Erythroblast (primary cell): ENCODE measurements at regions not wholly inside any gene's neighbourhood (a gene's known extent, or its start where the extent isn't known, plus 50 kb on each side); places are given as distances from the start of the nearest gene placed in this dataset.

Source experiments
- DNase-seq, 2 experiments: peaks; one replicate each; lab custom pipeline; 2025; lab: John Stamatoyannopoulos, UW
- GATA1 ChIP-seq: IDR thresholded peaks from 2 replicates; pipeline ENCODE4 v1.6.1; 2011; ENCODE audit warnings: low read depth, mild to moderate bottlenecking, control low read depth, low read length, moderate library complexity
- POLR2A ChIP-seq: IDR thresholded peaks from 2 replicates; pipeline ENCODE4 v1.6.1; 2011; ENCODE audit warnings: mild to moderate bottlenecking, low read length

DNA sequence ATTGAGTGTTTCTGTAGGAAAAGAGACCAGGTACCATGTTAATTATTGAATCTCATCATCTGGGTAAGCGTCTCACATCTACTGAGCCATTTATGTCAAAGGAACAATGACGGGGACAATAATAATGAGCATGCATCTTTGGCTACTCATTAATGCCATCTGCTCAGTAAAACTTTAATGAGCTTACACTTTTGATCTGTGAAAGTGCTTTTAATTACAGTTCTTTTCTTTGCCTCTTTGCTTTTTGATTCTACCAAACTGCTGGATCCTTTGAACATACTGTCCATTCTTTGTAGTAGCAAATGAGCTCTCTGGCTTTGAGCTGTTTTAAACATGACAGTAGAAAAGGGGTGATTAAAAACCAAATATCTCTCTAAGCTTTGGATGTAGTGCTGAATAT is 181.2 kb upstream of the IVNS1ABP start:
- DNase-seq = no peak
- TF ChIP-seq GATA1 (no peak), POLR2A (no peak)

DNA sequence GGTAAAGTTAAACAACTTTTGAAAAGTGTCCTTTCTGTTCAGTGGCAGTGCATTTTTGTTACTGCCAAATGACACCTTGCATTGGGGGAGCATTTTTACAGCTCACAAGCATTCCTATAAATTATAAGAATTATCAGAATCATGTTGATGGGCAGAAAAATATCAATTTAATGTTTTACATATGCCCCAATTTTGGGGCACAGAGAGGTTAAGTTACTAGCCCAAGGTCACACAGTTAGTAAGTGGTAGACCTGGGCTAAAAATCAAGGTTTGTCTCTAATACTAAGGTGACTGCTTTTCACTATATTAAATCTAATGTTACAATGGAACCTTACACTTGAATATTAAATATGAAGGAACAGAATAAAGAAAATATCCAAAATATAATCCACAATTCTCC is 180.1 kb upstream of the IVNS1ABP start:
- no peak for DNase-seq

GRCh38 chr1:185495898-185496297 is 178.9 kb upstream of the IVNS1ABP start:
- DNase-seq = no peak

More for the DNA sequence above, 180.1 kb upstream of the IVNS1ABP start:
- TF ChIP-seq POLR2A (no peak), GATA1 (no peak)

DNA sequence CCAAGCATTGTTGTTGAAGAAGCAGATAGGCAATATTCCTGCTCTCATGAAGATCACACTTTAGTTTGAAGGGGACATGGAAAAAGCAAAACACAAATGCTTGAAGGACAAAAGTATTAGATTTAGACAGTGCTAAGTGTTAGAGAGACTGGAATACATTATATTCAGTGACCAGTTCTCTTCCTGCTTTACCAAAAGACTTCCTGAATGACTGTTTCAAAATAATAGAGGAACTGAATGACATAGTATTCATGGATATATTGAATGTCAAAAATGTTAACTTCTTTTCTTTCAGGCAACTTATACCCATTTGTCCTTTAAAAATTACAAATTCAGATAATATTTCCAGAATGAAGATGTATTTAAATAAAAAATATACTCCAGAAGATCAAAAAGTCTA is 178.0 kb upstream of the IVNS1ABP start:
- TF ChIP-seq POLR2A (no peak), GATA1 (no peak)
- DNase-seq = no peak

More at GRCh38 chr1:185495898-185496297, 178.9 kb upstream of the IVNS1ABP start:
- TF ChIP-seq POLR2A (no peak), GATA1 (no peak)

- no peak for TF ChIP-seq POLR2A
- no peak for TF ChIP-seq GATA1
- DNase-seq = no peak
These were observed 175.2 kb upstream of the IVNS1ABP start for GRCh38 chr1:185492089-185492825.

DNA sequence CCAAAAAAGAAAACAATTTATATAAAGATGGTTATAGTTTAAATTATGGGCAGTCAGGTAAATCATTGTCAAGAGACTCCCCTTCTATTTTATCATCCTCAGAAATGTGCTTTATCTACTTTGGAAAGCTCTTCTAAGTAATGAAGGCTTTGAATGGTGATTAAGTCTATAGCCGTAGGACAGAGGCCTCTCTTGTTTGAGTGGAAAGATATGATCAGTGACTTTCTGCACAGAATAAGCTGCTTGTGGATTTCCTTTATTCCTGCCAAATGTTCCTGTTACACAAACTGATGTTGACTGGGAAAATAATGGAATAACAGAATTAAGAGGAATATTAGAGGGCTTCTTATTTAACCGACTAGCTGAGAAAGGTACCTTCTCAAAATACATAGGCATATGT is 174.6 kb upstream of the IVNS1ABP start:
- DNase-seq = no peak
- TF ChIP-seq GATA1 = no peak
- TF ChIP-seq POLR2A = no peak

GRCh38 chr1:185490924-185491323 is 173.9 kb upstream of the IVNS1ABP start:
- DNase-seq = no peak
- no peak for TF ChIP-seq POLR2A

- no peak for DNase-seq
- TF ChIP-seq GATA1 (no peak), POLR2A (no peak)
These were observed 172.4 kb upstream of the IVNS1ABP start for GRCh38 chr1:185489406-185489805.

- no peak for DNase-seq
- TF ChIP-seq GATA1 = no peak
These were observed 171.8 kb upstream of the IVNS1ABP start for GRCh38 chr1:185488808-185489207.

GRCh38 chr1:185487936-185488335 is 170.9 kb upstream of the IVNS1ABP start:
- DNase-seq = no peak
- TF ChIP-seq POLR2A (no peak), GATA1 (no peak)

- TF ChIP-seq GATA1 = no peak
- TF ChIP-seq POLR2A = no peak
These were observed 170.0 kb upstream of the IVNS1ABP start for GRCh38 chr1:185487026-185487425.

GRCh38 chr1:185486346-185486745 is 169.3 kb upstream of the IVNS1ABP start:
- TF ChIP-seq GATA1 (no peak), POLR2A (no peak)
- DNase-seq = no peak

More at GRCh38 chr1:185487026-185487425, 170.0 kb upstream of the IVNS1ABP start:
- no peak for DNase-seq

DNA sequence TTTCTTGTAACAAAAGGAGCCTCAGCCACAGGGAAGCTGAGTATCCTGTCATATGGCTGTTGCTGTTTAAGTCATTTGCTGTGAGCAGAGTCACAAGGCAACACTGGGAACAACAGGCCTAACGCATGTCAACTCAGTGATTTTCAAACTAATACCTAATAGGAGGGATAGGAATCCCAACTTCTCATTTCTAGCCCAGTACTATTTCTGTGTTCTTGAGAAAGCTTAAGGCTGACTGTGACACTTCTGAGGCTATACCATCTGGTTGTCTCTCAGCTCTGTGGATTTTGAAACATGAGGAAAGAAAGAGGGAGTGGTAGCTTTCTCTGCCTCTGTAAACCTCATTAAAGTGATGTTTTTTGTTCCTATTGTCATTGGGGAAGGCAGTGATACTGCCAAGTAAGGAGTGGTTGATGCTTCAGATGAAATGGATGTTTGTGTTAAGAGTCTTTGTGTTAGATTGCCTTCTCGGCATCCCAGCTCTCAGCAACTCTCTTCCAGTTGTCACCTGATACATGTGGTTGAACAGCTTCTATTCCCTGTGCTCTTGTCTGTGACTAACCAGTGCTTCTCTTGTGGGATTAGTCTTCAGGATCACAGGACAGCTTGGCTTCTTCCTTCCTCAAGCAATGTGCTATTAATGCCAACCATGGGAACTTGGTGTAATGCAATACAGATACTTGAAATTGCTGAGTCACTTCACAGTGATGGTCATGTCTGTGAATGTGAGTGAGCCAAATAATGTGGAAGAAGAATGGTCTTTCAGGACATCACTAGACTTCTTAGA is 166.8 kb upstream of the IVNS1ABP start:
- TF ChIP-seq POLR2A = no peak
- TF ChIP-seq GATA1 = no peak
- peak; percentile 41 to 63 for DNase-seq

DNA sequence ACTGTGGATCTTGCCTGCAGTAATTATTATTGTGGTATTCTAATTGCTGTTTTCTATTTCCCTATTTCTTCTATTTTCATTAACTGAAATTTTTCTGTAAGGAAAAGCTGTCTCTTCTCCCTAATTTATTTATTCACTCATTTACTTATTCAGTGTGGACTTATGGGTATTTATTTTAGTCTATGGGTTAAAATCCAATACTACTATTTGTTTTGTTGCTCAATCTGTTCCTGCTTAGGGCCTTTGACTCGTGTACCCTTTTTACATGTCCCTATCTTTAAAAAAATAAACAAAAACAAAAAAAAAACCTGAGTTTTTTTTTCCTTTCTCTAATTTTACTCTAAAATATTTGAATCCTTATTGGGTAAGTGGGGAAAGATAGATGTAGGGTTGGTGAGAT is 166.2 kb upstream of the IVNS1ABP start:
- DNase-seq = no peak
- no peak for TF ChIP-seq POLR2A

- DNase-seq = no peak
- TF ChIP-seq POLR2A (no peak), GATA1 (no peak)
These were observed 163.5 kb upstream of the IVNS1ABP start for GRCh38 chr1:185480545-185480944.
